SKM-1 (cell line): ENCODE measurements at regions not wholly inside any gene's neighbourhood (a gene's known extent, or its start where the extent isn't known, plus 50 kb on each side); places are given as distances from the start of the nearest gene placed in this dataset.
"Not testable (repeated sequence)": the region's sequence is repeated elsewhere in the genome, so short reads cannot be mapped to it uniquely, and the experiment has no call there.

Experiments used
- DNase-seq: peaks from one replicate; lab custom pipeline; 2025; ENCODE audit not compliant: unreplicated experiment; lab: John Stamatoyannopoulos, UW

DNA sequence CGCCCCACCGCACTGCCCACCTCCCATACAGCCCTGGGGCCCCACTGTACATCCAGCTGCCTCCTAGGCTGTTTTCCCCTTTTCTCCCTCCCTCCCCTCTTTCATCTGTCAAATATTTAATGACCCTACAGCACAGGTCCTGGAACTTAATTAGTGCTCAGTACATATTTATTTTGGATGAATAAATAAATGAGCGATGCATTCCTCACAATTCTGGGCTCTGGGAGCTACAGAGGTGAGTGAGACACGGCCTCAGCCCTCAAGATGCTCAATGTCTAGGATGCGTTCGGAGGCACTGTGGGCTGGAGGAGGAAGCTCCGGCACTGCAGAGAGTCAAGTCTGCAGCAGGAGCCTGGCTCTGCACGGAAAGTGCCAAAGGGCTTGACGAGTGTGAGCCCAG, 175.0 kb downstream of the FAM43A start:
- DNase-seq = no peak

DNA sequence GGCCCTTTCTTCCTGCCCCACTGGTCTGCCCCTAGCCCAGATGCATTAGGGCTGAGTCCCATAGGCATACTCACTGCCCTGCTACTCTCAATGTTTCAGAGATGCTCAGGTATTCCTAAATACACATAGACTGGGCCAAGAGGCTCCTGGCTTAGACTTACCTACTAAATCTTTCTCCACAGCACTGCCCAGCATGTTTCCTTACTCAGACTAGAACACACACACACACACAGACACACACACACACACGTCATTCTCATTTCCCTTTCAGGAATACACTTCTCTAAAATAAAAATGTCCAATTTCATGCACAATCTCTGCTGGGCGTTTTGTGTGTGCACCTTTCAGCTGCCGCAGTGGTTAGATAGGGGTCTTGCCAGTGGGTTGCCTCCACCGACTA, 175.7 kb downstream of the FAM43A start:
- no peak for DNase-seq

DNA sequence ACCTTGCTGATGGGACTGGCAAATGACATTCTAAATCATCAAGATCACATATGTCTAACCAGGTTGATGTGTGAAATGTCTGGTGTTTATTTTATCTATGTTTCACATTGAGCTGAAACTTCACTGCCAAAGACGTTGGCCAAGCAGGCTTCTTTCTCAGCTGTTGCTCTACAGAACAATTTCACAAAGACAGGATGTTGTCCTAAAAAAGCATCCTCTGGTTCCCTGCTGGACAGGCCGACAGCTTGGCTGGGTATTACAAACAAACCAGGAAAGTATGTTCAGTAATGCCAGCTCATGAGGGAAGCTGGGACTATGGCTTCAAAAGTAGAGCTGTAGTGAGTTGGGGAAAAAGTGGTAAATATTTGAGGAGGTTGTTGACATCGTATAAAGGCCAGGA, 179.4 kb downstream of the FAM43A start:
- no peak for DNase-seq

DNA sequence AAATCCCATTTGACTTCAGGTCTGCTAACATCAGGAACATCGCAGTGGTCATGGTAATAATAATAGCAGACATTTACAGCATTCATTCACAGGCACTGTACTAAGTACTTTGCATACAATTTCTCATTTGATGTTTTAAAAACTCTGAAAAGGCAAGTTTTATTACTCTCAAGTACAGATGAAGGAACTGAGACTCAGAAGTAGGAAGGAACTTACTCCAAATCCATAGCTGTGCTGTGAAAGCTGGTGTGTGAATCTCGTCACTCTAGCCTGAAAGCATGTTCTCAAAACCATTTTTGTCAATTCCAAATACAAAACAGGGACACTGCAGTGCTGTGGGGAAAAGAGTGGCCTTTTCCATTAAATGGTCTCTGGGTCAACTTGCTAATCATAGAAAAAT, 179.9 kb downstream of the FAM43A start:
- DNase-seq = no peak

DNA sequence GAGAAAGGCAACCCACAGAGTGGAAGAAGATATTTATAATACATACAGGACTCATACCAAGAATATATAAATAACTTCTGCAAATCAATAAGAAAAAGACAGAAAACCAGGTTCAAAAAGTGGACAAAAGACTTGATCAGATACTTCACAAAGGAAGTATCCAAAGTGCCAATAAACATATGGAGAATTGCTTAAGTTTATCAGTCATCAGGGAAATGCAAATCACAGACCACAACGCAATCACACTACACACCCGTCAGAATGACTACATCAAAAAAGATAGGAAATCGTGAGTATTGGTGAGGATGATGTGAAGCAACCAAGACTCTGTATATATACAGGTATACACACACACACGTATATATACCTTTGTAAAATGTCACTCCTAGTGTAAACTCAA, 180.6 kb downstream of the FAM43A start:
- DNase-seq = no peak

DNA sequence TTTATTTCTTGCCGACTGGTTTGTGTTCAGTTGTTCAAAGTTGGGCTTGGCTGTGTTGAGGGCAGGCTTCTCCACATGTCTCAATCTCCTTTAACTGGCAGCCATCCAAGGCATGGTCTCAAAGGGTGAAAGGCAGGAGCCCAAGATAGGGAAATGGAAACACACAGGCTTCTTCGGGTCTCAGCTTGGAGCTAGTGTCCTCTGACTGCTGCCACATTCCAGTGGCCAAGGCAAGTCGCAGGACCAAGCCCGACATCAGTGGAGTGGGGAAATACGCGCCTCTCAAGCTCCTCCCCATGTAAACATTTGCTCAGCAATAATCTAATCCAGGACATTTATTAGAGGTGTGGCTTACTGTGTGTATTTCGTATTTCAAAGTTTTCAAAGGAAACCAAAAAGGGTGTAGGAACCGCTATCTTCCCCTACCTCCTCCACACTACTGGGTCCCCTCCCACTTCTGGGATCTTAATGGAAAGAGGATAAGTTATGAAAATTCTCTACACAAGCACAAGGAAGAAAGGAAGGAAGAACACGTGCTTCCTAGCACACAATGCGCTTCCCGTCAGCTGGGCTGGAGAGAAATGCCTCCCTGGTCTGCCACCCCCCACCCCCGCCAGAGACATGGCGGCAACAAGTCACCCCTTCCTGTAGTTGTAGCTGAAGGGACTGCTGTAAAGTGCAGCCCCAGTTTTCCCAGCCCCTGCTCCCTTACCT, 181.7 kb downstream of the FAM43A start:
- DNase-seq = no peak

DNA sequence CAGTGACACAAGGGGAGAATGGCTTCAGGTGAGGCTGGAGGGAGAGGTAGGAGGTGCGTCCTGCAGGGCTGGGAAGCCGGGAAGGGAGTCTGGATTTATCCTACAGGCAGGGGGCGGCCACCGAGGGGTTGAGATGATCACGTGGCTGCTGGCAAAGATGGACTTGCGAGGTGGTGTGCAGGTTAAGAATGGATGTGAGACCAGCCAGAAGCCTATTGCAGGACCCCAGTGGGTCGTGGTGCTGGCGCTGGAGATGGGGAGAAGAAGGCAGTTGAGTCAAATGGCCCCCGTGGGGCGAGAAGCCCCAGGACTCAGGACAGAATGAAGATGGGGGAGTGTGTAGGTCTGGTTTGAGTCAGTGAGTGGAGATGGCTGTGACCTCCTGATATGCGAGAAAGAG, 183.1 kb downstream of the FAM43A start:
- no peak for DNase-seq

DNA sequence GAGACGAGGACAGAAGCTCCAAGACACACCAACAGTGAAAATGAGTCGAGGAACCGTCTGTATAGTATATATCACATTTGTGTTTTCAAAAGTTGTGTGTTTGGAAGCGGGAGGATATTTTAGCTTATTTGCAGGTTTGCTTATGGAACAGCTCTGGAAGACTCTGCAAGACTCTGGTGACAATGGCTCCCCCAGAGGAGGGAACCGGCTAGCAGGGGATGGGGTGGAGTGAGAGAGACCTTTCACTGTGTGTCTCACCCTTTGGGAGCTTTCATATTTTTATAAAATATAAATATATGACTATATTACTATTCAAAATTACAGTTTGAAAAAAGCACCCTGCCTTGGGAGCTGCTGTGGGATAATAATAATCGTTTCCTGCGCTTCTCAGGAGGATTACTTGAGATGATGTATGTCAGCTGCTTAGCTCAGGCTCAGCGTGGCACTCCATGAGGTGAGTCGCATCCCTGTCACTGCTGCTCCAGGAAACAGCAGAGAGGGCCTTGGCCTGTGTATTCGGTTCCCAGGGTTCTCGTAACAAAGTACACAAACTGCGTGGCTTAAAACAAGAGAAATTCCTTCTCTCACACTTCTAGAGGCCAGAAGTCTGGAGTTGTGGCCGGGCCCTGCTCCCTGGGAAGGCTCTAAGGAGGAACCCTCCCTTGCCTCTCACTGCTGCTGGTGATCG, 183.9 kb downstream of the FAM43A start:
- no peak for DNase-seq

DNA sequence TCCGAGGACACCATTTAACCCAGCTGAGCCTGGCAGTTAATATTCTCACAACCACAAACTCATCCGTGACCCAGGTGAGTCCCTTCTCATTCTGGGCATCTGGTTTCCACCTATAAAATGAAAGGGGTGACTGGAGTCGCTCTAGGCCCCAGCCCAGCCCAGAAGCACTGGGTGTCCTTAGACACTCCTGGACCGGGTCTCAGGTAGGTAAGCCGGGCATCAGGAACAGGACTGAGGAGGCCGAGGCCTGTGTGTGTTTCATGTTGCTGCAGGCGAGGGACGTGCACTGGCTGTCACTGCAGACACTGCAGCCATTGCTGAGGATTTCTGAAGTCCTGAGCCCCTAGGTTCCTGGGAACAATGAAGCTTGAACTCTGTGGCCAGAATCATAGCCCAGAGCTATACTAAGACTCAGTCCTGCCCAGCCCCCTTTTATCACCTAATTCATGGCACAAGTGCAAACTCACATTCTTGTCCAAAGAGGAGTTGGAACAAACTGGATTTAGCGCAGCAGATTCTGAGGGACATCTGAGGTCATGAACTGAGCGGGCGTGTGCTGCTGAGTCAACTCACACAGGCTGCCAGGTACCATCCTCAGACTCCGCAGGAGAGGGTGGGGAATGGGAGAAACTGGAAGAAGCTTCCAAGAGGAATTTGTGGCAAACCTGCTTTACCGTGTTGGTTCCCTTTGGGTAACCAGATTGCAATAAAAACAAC, 184.9 kb downstream of the FAM43A start:
- no peak for DNase-seq

DNA sequence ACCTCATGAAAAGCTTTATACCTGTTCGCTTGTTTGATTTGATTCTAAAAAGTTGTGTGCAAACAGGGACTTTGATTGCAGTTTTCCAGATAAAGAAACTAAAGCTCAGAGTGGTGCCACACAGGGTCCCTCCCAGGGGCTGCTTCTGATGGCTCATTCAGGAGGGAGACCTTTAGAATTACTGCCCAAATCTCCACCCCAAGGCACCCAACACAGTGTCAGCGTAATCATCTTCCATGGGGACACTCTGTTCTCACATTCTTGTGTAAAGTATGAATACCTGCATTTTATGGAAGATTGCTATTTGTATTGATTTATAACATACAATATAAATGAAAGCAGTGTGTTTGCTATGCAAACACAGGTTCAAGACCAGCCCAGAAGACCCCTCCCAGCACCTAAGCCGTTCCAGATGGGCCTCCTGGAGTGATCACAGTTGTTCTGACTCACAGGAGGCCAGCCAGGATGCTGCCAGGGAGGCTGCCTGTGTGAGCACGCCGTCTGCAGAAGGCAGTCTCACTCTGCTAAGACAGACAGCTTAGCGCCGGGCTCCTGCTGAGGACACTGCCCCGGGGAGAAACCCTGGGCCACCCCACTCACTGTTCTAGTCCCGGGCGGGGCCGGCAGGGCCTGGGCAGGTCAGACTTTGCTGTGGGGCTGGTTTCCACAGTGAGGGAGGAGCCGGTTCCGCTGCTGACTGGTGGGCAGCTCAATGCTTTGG, 185.6 kb downstream of the FAM43A start:
- DNase-seq = no peak

DNA sequence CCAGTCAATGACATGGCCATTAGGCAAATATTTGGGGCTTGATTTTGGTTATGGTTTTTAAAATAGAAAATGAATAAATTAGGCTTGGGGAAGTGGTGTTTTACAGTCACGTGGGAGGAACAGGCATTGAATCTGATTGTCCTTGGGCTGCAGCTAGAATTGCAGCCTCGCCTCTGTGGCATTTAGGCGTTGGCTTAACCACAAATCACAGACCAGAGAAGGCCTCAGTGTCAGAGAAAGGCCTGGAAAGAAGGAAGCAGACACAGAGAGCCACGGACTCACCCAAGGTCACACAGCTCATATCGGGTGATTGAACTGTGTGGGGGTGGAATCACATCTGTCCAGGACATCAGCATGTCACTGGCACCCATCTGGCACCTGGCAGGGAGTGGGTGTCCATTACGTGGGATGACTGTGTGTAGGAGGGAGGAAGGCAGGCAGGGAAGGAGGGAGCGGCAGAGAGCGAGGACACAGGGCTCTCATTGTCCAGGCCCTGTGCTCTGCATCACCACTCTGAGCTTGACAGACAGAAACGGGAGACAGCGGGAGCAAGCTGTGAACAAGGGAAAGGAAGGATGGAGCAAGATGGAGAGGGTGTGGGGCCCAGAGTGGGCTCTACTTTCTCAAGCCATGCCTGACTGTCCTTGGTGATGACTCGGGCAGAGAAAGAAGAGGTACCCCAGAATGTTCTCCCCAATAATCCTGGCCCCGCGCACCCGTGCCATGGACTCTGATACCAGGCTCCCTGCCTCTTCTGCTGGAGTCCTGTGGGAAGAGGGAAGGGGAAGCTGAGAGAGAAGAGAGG, 186.4 kb downstream of the FAM43A start:
- DNase-seq = no peak

DNA sequence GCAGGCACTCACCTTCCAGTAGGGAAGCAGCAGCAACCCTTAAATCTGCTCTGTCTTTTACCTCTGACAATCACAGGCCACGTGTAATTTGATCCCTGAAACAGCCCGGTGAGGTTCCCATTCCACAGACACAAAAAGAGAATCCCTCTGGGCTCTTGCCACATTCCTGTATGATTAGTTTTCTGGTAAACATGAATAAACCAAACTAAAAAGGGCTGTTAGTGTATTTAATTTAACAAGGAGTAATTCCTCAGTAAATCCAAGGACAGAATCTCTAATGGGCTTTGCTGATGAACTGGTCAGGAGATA, 186.9 kb downstream of the FAM43A start:
- DNase-seq = no peak

DNA sequence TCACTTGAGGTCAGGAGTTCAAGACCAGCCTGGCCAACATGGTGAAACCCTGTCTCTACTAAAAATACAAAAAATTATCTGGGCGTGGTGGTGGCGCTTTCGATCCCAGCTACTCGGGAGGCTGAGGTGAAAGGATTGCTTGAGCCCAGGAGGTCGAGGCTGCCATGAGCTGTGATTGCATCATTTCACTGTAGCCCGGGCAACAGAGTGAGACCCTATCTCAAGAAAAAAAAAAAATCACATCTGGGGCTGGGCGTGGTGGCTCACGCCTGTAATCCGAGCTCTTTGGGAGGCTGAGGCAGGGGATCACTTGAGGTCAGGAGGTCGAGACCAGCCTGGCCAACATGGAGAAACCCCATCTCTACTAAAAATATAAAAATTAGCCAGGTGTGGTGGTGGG, 187.8 kb downstream of the FAM43A start:
- DNase-seq = not testable (repeated sequence)

DNA sequence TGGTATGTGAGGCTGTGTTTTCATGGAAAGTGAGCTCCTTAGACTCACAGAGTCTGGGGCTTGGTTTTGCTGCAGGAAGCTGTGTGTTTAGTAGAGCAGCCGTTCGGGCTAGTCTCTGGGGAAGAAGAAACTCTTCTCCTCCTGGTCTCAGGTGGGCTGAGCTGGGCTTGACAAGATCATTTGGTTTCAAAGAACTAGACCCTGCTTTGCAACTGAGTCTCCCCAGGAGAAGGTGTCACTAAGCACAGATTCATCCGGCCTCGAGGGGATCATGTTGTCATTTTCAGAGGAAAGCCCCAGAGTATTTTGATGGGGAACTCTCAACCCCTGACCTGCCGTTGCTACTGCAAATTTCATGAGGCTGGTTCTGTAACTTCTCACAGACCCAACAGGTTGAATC, 188.5 kb downstream of the FAM43A start:
- DNase-seq = no peak

DNA sequence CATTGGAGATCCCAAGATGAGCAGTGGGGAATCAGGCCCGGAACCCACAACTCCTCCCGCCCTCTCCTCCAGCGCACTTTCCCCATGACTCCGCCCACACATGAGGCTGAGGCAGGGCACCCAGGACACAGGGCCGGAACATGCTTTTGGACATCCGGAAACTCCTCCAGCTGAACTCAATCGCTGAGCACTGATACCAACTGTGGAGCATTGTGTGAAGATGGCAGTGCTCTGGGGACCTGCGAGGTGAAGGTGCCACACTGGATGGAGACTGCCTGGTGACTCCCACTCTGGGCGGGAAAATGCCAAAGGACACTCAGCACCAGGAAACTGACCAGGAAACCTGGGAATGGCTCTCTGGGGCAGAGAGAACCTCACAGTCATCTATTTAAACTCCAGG, 189.1 kb downstream of the FAM43A start:
- no peak for DNase-seq

DNA sequence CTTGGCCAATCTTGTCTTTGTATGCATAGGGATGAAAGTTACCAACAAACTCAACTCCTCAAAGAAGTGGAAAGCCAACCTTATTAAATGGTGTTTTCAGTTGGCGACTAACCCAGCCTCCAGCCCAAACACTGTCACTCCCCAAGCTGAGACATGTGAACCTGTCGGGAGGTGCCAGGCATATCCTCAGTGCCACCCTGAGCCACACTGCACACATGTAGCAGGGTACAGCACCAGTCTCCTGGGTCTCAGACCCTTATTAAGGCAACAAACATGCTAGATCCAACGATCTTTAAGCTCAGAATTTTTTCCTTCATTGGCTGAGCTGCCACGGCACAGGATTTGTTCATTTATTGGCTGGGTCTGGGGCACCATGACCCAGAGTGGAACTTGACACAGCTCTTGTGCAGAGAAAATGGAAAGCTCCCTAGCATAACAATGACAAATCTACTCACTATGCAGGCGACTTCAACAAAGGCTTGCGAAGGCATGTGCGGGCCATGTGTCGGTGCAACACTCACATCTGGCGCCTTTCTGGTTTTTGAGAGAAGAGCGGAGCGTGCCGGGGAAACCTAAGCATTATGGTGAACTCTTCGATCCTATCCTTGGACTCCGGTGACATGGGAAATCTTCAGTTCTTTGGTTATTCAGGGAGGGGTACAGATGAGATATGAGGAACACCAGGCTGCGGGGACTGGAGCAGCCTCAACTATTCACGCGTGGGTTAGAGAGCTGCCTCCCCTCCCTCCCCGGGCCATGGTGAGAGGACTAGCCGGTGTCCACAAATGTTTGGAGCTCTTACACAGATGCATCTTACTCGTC, 190.1 kb downstream of the FAM43A start:
- DNase-seq = no peak

DNA sequence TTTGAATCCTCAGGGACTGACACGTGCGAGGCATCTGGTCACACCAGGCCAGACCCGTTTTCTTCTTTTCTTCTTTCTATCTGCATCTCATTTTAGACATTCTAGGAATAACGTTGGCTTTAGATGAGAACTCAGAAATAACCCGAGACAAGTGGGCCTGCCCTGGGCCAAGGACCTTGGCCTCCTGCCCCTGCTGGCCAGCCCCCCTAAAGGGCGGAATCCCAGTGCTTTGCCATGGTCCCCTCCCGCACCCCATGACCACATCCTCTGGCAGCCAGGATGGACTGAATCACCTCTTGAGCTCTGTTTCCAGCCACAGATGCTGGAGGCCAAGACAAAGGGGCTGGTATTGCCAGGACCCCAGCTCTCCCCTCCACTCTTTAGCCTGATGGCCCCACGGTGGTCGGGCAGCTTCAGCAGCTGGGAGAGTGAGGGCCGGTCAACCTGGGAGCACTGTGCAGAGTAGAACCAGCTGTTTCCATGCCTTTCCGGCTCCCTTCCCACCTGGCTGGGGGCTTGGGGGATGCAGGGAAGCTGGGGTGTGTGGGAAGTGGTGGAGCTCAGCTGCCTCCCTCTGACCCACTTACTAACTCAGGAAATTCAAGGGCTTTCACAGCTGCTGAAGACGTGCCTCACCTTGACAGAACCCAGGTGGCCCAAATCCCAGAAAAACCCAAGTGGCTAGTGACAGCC, 190.9 kb downstream of the FAM43A start:
- DNase-seq = no peak

DNA sequence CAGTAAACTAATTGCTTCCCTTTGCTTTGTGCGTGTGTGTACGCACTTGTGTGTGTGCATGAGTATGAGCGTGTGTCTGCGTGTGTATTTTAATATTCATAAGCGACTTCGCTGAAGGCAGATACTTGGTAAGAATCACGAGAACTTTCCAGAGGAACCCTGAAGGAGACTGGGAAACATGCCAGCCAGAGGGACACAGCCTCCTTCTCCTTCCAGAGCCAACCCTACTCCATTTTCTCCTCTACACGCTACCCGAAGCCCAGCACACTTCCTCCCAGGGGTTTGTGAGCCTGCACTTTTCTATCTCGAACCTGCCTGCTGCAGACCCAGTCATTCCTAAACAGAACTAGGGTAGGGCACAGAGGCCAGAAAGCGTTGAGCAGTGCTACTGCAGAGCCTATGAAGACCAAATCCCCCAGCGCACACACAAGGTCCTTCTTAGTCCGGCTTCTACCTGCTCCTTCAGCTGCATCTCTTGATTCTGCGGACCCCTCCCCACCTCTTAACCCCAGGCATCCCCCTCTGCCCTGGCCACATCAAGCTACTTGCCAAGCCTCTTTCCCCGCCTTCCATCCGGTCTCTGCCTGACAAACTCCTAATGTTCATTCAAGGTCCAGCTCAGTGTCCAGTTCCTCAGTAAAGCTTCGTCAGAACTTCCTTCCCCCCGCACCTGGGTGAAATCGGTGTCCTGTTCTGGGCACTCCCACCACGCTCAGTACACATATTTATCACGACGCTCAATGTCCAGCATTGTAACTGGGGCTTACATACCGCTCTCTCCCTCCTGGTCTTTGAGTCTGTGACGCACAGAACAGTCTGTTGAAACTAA, 191.8 kb downstream of the FAM43A start:
- DNase-seq = no peak
